Nephron (organoid): ENCODE measurements at regions not wholly inside any gene's neighbourhood (a gene's known extent, or its start where the extent isn't known, plus 50 kb on each side); places are given as distances from the start of the nearest gene placed in this dataset.

ENCODE experiments used
- H3K27ac Mint-ChIP-seq, 3 experiments: 2 replicates each; pipeline ENCODE4 v1.8.0; 2020; ENCODE audit warnings: mixed read lengths in 3 of 3, mild to moderate bottlenecking in 2 of 3, moderate library complexity in 1 of 3
- H3K27me3 Mint-ChIP-seq: 2 replicates; pipeline ENCODE4 v1.8.0; 2021; ENCODE audit warnings: low read depth, mild to moderate bottlenecking, moderate library complexity, mixed read lengths
- H3K36me3 Mint-ChIP-seq: 2 replicates; pipeline ENCODE4 v1.8.0; 2020; ENCODE audit warnings: low read depth, mixed read lengths
- H3K4me1 Mint-ChIP-seq: 2 replicates; pipeline ENCODE4 v1.8.0; 2020; ENCODE audit warnings: mixed read lengths
- H3K4me3 Mint-ChIP-seq, 3 experiments: 2 replicates each; pipeline ENCODE4 v1.8.0; 2020; ENCODE audit warnings: mild to moderate bottlenecking in 3 of 3, mixed read lengths in 3 of 3, moderate library complexity in 2 of 3
- H3K9me3 Mint-ChIP-seq: 2 replicates; pipeline ENCODE4 v1.8.0; 2020; ENCODE audit warnings: mixed read lengths
- CTCF ChIP-seq, 3 experiments: fragments of 200-600 bp; sonication (generic); IDR thresholded peaks; one replicate each; pipeline ENCODE4 v1.5.0; 2021; ENCODE audit warnings: antibody characterized with exemption in 3 of 3; ENCODE audit not compliant: unreplicated experiment in 3 of 3

GRCh38 chr12:94707892-94708291 lies 57.5 kb upstream of the TMCC3 start:
- H3K9me3 Mint-ChIP-seq = no peaks in the 10 kb centered on the region
- TF ChIP-seq CTCF (IDR thresholded peaks at IDR 0.05; ENCODE audit: unreplicated experiment in 3 of 3) = no peak
- peak overlapping the region in 2 of 3 experiments; percentile 22 to 45 for H3K4me3 Mint-ChIP-seq
- no peaks in the 10 kb centered on the region for H3K27me3 Mint-ChIP-seq
- H3K36me3 Mint-ChIP-seq = no peaks in the 10 kb centered on the region
- peaks cover 58% of the 10 kb centered on the region for H3K4me1 Mint-ChIP-seq
- H3K27ac Mint-ChIP-seq = peak overlapping the region; percentile 76 to 92 (median 82)

DNA sequence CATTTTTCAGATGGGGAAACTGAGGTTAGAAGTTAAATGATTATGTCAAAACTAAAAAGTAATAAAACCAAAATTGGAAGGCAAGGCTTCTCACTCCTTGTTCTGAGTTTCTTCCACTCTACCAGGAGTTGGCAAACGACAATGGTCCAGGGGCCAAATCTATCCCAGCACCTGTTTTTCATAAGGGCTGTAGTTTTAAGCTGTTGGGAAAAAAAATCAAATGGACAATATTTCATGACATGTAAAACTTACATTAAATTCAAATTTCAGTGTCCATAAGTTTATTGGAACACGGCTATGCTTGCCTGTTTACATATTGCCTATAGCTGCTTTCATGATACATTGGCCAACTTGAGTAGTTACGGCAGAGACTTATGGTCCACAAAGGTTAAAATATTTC lies 56.7 kb upstream of the TMCC3 start:
- no peak overlapping the region for H3K4me3 Mint-ChIP-seq
- TF ChIP-seq CTCF (IDR thresholded peaks at IDR 0.05; ENCODE audit: unreplicated experiment in 3 of 3) = no peak
- H3K9me3 Mint-ChIP-seq = no peaks in the 10 kb centered on the region
- no peaks in the 10 kb centered on the region for H3K36me3 Mint-ChIP-seq
- no peaks in the 10 kb centered on the region for H3K27me3 Mint-ChIP-seq
- H3K4me1 Mint-ChIP-seq = peaks cover 56% of the 10 kb centered on the region
- H3K27ac Mint-ChIP-seq = peak overlapping the region in 1 of 3 experiments; percentile 92

GRCh38 chr12:94706250-94706661 lies 55.9 kb upstream of the TMCC3 start:
- Mint-ChIP-seq H3K36me3 (no peaks in the 10 kb centered on the region), H3K4me3 (peak overlapping the region in 1 of 3 experiments; percentile 43), H3K9me3 (no peaks in the 10 kb centered on the region), H3K27me3 (no peaks in the 10 kb centered on the region), H3K27ac (peak overlapping the region; percentile 58 to 88 (median 85)), H3K4me1 (peaks cover 56% of the 10 kb centered on the region)
- TF ChIP-seq CTCF (IDR thresholded peaks at IDR 0.05; ENCODE audit: unreplicated experiment in 3 of 3) = no peak

GRCh38 chr12:94705676-94706075 lies 55.3 kb upstream of the TMCC3 start:
- TF ChIP-seq CTCF (IDR thresholded peaks at IDR 0.05; ENCODE audit: unreplicated experiment in 3 of 3) = no peak
- Mint-ChIP-seq H3K36me3 (no peaks in the 10 kb centered on the region), H3K27me3 (no peaks in the 10 kb centered on the region), H3K9me3 (no peaks in the 10 kb centered on the region), H3K4me3 (peak overlapping the region in 1 of 3 experiments; percentile 43), H3K4me1 (peaks cover 56% of the 10 kb centered on the region), H3K27ac (peak overlapping the region; percentile 85 to 88 (median 88))

GRCh38 chr12:94704452-94705306 lies 54.3 kb upstream of the TMCC3 start:
- H3K9me3 Mint-ChIP-seq = no peaks in the 10 kb centered on the region

More at GRCh38 chr12:94704452-94705306, 54.3 kb upstream of the TMCC3 start:
- Mint-ChIP-seq H3K36me3 (peaks cover 3% of the 10 kb centered on the region), H3K27me3 (no peaks in the 10 kb centered on the region), H3K27ac (peak overlapping the region; percentile 85 to 88 (median 88)), H3K4me3 (peak overlapping the region in 1 of 3 experiments; percentile 49), H3K4me1 (peaks cover 60% of the 10 kb centered on the region)
- no peak for TF ChIP-seq CTCF (IDR thresholded peaks at IDR 0.05; ENCODE audit: unreplicated experiment in 3 of 3)
